GOT3 (cell line): ENCODE measurements at regions not wholly inside any gene's neighbourhood (a gene's known extent, or its start where the extent isn't known, plus 50 kb on each side); places are given as distances from the start of the nearest gene placed in this dataset.

Experiments used
- DNase-seq: peaks from one replicate; lab custom pipeline; 2025; ENCODE audit warnings: mixed read lengths; lab: John Stamatoyannopoulos, UW

GRCh38 chr13:29903543-29903942 lies 53.1 kb upstream of the UBL3 start:
- DNase-seq, result no peak

GRCh38 chr13:29902632-29903305 lies 52.4 kb upstream of the UBL3 start:
- DNase-seq, result no peak

GRCh38 chr13:29901710-29902631 lies 51.6 kb upstream of the UBL3 start:
- DNase-seq, result no peak
